ENCODE measurements at regions not wholly inside any gene's neighbourhood (a gene's known extent, or its start where the extent isn't known, plus 50 kb on each side); places are given as distances from the start of the nearest gene placed in this dataset.
A peak's percentile ranks its signal among the peaks of the same experiment; 100 is the strongest.
"Not testable (repeated sequence)": the region's sequence is repeated elsewhere in the genome, so short reads cannot be mapped to it uniquely, and the experiment has no call there.

- no peak for TF ChIP-seq ZFX (IDR thresholded peaks at IDR 0.05)
- peak; percentile 81 for TF ChIP-seq CTCF (conservative IDR thresholded peaks at IDR 0.05)
Observed at GRCh38 chr17:54426296-54426886, 474.3 kb upstream of the TOM1L1 start.

GRCh38 chr17:54435966-54436365, 464.7 kb upstream of the TOM1L1 start:
- H3K27ac ChIP-seq: no peak overlapping the region
- no peak for TF ChIP-seq ZFX (IDR thresholded peaks at IDR 0.05)
- TF ChIP-seq CTCF (conservative IDR thresholded peaks at IDR 0.05): no peak

More at GRCh38 chr17:54426296-54426886, 474.3 kb upstream of the TOM1L1 start:
- no peak overlapping the region for H3K27ac ChIP-seq

- TF ChIP-seq CTCF (conservative IDR thresholded peaks at IDR 0.05) (no peak), ZFX (IDR thresholded peaks at IDR 0.05) (no peak)
- no peak overlapping the region for H3K27ac ChIP-seq
Observed at GRCh38 chr17:54439816-54440215, 460.8 kb upstream of the TOM1L1 start.

- no peak overlapping the region for H3K27ac ChIP-seq
- TF ChIP-seq ZFX (IDR thresholded peaks at IDR 0.05) (no peak), CTCF (conservative IDR thresholded peaks at IDR 0.05) (no peak)
Observed at GRCh38 chr17:54451051-54451450, 449.6 kb upstream of the TOM1L1 start.

- TF ChIP-seq ZFX (IDR thresholded peaks at IDR 0.05): no peak
- no peak for TF ChIP-seq CTCF (conservative IDR thresholded peaks at IDR 0.05)
- H3K27ac ChIP-seq: no peak overlapping the region
Observed at GRCh38 chr17:54452666-54453348, 447.8 kb upstream of the TOM1L1 start.

GRCh38 chr17:54455251-54455868, 445.3 kb upstream of the TOM1L1 start:
- no peak overlapping the region for H3K27ac ChIP-seq
- no peak for TF ChIP-seq CTCF (conservative IDR thresholded peaks at IDR 0.05)
- TF ChIP-seq ZFX (IDR thresholded peaks at IDR 0.05): no peak

GRCh38 chr17:54465443-54465842, 435.2 kb upstream of the TOM1L1 start:
- H3K27ac ChIP-seq: not testable (repeated sequence)

Data from C4-2B (cell line).